ENCODE measurements at regions not wholly inside any gene's neighbourhood (a gene's known extent, or its start where the extent isn't known, plus 50 kb on each side); places are given as distances from the start of the nearest gene placed in this dataset.

DNA sequence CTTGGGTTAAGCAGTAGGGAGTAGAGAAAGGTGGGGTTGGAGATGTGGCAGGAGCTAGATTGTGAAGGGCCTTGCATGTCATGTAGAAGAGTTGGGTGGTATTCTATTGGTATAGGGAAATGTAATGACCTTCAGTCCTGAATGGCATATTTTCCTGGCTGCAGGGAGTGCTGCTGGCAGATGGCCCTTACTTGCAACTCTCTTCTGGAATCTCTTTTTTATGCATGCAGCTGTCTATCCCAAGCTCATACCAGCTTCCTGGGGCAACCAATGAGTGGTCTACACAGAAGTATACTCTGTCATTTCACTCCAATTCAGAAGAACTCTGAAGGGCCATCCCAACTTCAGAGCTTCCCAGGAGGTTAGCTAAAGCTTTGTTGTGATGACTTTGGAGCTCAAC, 144.7 kb upstream of the ANKRD28 start:
- Histone ChIP-seq H3K4me3 (ENCODE audit: low read depth in 1 of 2, low read length in 1 of 2) (no peak overlapping the region), H3K36me3 (no peaks in the 10 kb centered on the region), H3K9me3 (no peaks in the 10 kb centered on the region), H3K4me1 (ENCODE audit: control insufficient read depth in 1 of 2, insufficient read depth in 1 of 2, low read depth in 1 of 2, low read length in 1 of 2) (peaks cover 6 to 32% of the 10 kb centered on the region in 2 experiments), H3K27me3 (no peaks in the 10 kb centered on the region), H3K27ac (no peak overlapping the region)
- TF ChIP-seq, protein P1, sequence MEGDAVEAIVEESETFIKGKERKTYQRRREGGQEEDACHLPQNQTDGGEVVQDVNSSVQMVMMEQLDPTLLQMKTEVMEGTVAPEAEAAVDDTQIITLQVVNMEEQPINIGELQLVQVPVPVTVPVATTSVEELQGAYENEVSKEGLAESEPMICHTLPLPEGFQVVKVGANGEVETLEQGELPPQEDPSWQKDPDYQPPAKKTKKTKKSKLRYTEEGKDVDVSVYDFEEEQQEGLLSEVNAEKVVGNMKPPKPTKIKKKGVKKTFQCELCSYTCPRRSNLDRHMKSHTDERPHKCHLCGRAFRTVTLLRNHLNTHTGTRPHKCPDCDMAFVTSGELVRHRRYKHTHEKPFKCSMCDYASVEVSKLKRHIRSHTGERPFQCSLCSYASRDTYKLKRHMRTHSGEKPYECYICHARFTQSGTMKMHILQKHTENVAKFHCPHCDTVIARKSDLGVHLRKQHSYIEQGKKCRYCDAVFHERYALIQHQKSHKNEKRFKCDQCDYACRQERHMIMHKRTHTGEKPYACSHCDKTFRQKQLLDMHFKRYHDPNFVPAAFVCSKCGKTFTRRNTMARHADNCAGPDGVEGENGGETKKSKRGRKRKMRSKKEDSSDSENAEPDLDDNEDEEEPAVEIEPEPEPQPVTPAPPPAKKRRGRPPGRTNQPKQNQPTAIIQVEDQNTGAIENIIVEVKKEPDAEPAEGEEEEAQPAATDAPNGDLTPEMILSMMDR (IDR thresholded peaks at IDR 0.05), result no peak

DNA sequence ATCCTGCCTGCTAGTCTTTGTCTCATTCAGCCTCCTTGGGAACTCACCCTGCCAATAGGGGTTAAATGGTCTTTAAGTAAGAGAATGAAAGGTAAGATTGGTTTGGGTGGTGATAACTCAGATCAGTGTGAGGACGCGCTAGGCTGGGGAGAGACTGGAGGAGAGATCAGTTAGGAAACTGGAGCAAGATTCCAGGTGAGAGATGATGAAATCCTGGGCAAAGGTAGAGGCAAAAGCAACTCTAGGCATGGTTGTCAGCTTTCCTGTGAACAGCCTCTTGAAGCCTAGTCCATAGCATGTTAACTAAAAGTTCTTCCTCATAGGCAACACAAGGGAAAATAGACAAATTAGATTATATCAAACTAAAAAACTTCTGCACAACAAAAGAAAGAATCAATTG, 145.2 kb upstream of the ANKRD28 start:
- H3K4me1 ChIP-seq (ENCODE audit: control insufficient read depth in 1 of 2, insufficient read depth in 1 of 2, low read depth in 1 of 2, low read length in 1 of 2), result peaks cover 6 to 32% of the 10 kb centered on the region in 2 experiments
- H3K9me3 ChIP-seq, result no peaks in the 10 kb centered on the region
- H3K36me3 ChIP-seq, result no peaks in the 10 kb centered on the region
- no peak overlapping the region for H3K4me3 ChIP-seq (ENCODE audit: low read depth in 1 of 2, low read length in 1 of 2)
- no peak overlapping the region for H3K27ac ChIP-seq
- no peaks in the 10 kb centered on the region for H3K27me3 ChIP-seq
- TF ChIP-seq, protein P1 (IDR thresholded peaks at IDR 0.05), result no peak

DNA sequence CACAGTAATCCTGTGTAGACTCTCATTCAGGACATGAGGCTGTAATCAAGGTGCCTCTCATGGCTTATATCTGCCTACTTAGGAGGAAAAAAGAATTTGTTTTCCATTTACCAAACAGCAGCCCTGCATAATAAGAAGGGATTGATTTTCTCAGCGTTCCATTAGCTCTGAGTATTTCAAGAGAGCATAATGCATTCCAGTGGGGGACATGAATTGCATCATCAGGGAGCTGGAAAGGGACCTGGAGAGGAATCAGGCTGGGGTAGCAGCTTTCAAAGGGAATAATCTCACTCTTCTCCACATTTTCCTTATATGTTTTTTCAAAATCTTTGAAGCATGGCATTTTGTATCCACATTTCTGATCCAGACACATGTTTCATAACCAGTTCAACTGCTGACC, 150.6 kb upstream of the ANKRD28 start:
- Histone ChIP-seq H3K27me3 (no peaks in the 10 kb centered on the region), H3K4me3 (ENCODE audit: low read depth in 1 of 2, low read length in 1 of 2) (no peak overlapping the region), H3K9me3 (no peaks in the 10 kb centered on the region), H3K27ac (no peak overlapping the region), H3K4me1 (ENCODE audit: control insufficient read depth in 1 of 2, insufficient read depth in 1 of 2, low read depth in 1 of 2, low read length in 1 of 2) (peaks cover 0 to 2% of the 10 kb centered on the region in 2 experiments), H3K36me3 (no peaks in the 10 kb centered on the region)
- TF ChIP-seq, protein P1 (IDR thresholded peaks at IDR 0.05), result no peak

DNA sequence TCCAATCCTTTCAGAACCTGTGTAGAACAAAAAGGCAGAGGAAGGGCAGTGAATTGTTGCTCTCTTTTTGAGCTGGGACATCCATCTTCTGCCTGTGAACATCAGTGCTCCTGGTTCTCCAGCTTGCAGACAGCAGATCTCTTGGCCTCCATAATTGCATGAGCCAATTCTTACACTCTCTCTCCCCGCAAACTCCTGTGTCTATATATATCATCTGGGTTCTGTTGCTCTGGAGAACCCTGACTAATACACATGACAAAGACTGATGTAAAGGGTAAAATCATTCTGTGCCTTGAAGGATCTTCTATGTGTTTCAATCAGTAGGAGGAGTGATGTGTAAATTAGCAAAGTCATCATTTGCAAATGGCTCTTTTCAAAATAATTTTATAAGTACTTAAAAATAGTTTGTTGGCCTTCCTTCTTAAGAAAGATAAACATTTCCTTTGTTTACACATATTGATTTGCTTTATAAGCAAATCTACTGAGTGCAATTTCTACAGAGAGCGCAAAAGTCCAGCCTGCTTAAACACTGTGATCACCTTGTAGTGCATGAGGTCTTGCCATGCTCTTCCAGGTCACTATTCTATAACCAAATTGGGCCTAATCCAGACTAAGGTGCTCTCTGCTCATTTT, 154.9 kb upstream of the ANKRD28 start:
- no peaks in the 10 kb centered on the region for H3K9me3 ChIP-seq
- no peaks in the 10 kb centered on the region for H3K36me3 ChIP-seq
- H3K4me3 ChIP-seq (ENCODE audit: low read depth in 1 of 2, low read length in 1 of 2), result no peak overlapping the region
- TF ChIP-seq, protein P1 (IDR thresholded peaks at IDR 0.05), result no peak
- H3K27me3 ChIP-seq, result no peaks in the 10 kb centered on the region
- H3K27ac ChIP-seq, result no peak overlapping the region
- H3K4me1 ChIP-seq (ENCODE audit: control insufficient read depth in 1 of 2, insufficient read depth in 1 of 2, low read depth in 1 of 2, low read length in 1 of 2), result no peaks in the 10 kb centered on the region

GRCh38 chr3:15953841-15954240, 156.1 kb upstream of the ANKRD28 start:
- H3K27ac ChIP-seq, result no peak overlapping the region
- no peaks in the 10 kb centered on the region for H3K9me3 ChIP-seq
- no peaks in the 10 kb centered on the region for H3K36me3 ChIP-seq
- no peak overlapping the region for H3K4me3 ChIP-seq (ENCODE audit: low read depth in 1 of 2, low read length in 1 of 2)
- no peaks in the 10 kb centered on the region for H3K27me3 ChIP-seq
- no peaks in the 10 kb centered on the region for H3K4me1 ChIP-seq (ENCODE audit: control insufficient read depth in 1 of 2, insufficient read depth in 1 of 2, low read depth in 1 of 2, low read length in 1 of 2)
- TF ChIP-seq, protein P1 (IDR thresholded peaks at IDR 0.05), result no peak

Data from neutrophil (primary cell).